ENCODE measurements at regions not wholly inside any gene's neighbourhood (a gene's known extent, or its start where the extent isn't known, plus 50 kb on each side); places are given as distances from the start of the nearest gene placed in this dataset.

GRCh38 chr5:63121471-63121870 lies 542.9 kb downstream of the LRRC70 start:
- Histone ChIP-seq H2BK20ac (ENCODE audit: low read depth, low read length, poor library complexity, severe bottlenecking) (no peak overlapping the region), H2BK12ac (ENCODE audit: insufficient read length, low read depth, low read length) (no peak overlapping the region), H2BK15ac (ENCODE audit: low read depth, low read length) (no peak overlapping the region), H2BK5ac (ENCODE audit: insufficient read length, low read length) (no peak overlapping the region), H4K8ac (replicated peaks; ENCODE audit: insufficient read length, low read depth, low read length) (no peak overlapping the region), H2AFZ (ENCODE audit: low read length) (no peak overlapping the region), H3K4ac (ENCODE audit: low read depth, low read length) (no peak overlapping the region), H4K20me1 (ENCODE audit: control insufficient read depth, insufficient read depth, insufficient read length) (no peaks in the 10 kb centered on the region), H4K91ac (ENCODE audit: insufficient read length, low read depth, low read length) (no peak overlapping the region), H3T11ph (ENCODE audit: low read length) (no peak overlapping the region), H3K9me3 (ENCODE audit: control insufficient read depth, low read depth, low read length) (no peaks in the 10 kb centered on the region), H3K18ac (ENCODE audit: insufficient read length, low read depth, low read length) (no peak overlapping the region), H3K23ac (ENCODE audit: insufficient read length, low read depth, low read length) (no peak overlapping the region), H3K4me1 (ENCODE audit: insufficient read depth, low read length) (no peaks in the 10 kb centered on the region; the same call in none of the 2 replicates), H4K5ac (ENCODE audit: insufficient read length, low read depth, low read length) (no peak overlapping the region), H3K4me2 (ENCODE audit: insufficient read depth, insufficient read length, low read length) (no peak overlapping the region), H3K9ac (ENCODE audit: extremely low read depth, insufficient read length, low read length) (no peak overlapping the region), H2AK5ac (ENCODE audit: insufficient read length, low read length) (no peak overlapping the region), H3K79me2 (ENCODE audit: insufficient read depth, low read length) (no peaks in the 10 kb centered on the region), H2BK120ac (ENCODE audit: low read depth, low read length, poor library complexity, severe bottlenecking) (no peak overlapping the region), H3K23me2 (ENCODE audit: insufficient read length, low read depth, low read length, poor library complexity, severe bottlenecking) (no peaks in the 10 kb centered on the region), H3K27me3 (ENCODE audit: insufficient read depth, low read length) (no peaks in the 10 kb centered on the region), H3K79me1 (ENCODE audit: insufficient read depth, low read depth, low read length, poor library complexity, severe bottlenecking) (no peaks in the 10 kb centered on the region), H3K56ac (ENCODE audit: insufficient read length, low read depth, low read length) (no peak overlapping the region), H3K14ac (ENCODE audit: insufficient read depth, low read length) (no peak overlapping the region), H3K27ac (ENCODE audit: insufficient read length, low read depth, low read length) (no peak overlapping the region)
- TF ChIP-seq CTCF (conservative IDR thresholded peaks at IDR 0.05) = no peak
- Mint-ChIP-seq H3K27me3 (ENCODE audit: low read depth) (no peaks in the 10 kb centered on the region), H3K9me3 (no peaks in the 10 kb centered on the region), H3K4me3 (no peak overlapping the region), H3K27ac (no peak overlapping the region; a peak in 1 of 7 replicates), H3K36me3 (ENCODE audit: insufficient read depth in 1 of 3, low read depth in 3 of 3) (no peaks in the 10 kb centered on the region; a peak in 1 of 7 replicates), H3K4me1 (peaks cover 9 to 12% of the 10 kb centered on the region in 2 experiments)
- no CpG with 5 or more reads among the region's 3 CpGs for WGBS (ENCODE audit: extremely low coverage, insufficient read length, low lambda C conversion rate)
- no peak for DNase-seq

Data from H9 (cell line).